ENCODE measurements at regions not wholly inside any gene's neighbourhood (a gene's known extent, or its start where the extent isn't known, plus 50 kb on each side); places are given as distances from the start of the nearest gene placed in this dataset.

DNA sequence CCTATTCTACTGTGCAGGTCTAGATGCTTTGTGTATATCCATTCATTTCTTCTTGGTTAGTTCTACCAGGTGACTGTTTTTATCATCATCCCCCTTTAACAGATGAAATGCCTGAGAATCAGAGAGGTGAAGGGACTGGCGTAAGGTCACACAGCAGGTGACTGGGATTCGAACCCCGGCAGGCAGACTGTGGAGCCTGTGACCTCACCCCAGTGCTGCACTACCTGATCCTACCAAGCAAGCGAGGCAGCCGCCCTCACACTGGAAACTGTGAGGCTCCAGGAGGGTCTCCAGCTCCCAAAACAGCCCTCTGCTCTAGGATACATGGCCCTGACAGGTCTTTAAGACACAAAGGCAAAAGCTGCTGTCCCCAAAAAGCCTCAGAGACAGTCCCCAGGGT is 91.7 kb downstream of the CHST1 start:
- TF ChIP-seq, protein P1, sequence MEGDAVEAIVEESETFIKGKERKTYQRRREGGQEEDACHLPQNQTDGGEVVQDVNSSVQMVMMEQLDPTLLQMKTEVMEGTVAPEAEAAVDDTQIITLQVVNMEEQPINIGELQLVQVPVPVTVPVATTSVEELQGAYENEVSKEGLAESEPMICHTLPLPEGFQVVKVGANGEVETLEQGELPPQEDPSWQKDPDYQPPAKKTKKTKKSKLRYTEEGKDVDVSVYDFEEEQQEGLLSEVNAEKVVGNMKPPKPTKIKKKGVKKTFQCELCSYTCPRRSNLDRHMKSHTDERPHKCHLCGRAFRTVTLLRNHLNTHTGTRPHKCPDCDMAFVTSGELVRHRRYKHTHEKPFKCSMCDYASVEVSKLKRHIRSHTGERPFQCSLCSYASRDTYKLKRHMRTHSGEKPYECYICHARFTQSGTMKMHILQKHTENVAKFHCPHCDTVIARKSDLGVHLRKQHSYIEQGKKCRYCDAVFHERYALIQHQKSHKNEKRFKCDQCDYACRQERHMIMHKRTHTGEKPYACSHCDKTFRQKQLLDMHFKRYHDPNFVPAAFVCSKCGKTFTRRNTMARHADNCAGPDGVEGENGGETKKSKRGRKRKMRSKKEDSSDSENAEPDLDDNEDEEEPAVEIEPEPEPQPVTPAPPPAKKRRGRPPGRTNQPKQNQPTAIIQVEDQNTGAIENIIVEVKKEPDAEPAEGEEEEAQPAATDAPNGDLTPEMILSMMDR (IDR thresholded peaks at IDR 0.05) = no peak
- TF ChIP-seq EZH2 (IDR thresholded peaks at IDR 0.05) = no peak
- no peak for TF ChIP-seq EZH2phosphoT487 (IDR thresholded peaks at IDR 0.05)

Measured in neural progenitor cell (in vitro differentiated cells).